IPS-20b (cell line): ENCODE measurements at regions not wholly inside any gene's neighbourhood (a gene's known extent, or its start where the extent isn't known, plus 50 kb on each side); places are given as distances from the start of the nearest gene placed in this dataset.

Source experiments
- H3K27ac ChIP-seq: one replicate; pipeline ENCODE4 v1.5.1; 2013; ENCODE audit warnings: low read length
- H3K27me3 ChIP-seq: 2 replicates; pipeline ENCODE4 v1.6.1; 2013; ENCODE audit warnings: mild to moderate bottlenecking, low read length, inconsistent platforms; ENCODE audit not compliant: insufficient read depth
- H3K36me3 ChIP-seq: 2 replicates; pipeline ENCODE4 v1.6.1; 2013; ENCODE audit warnings: low read depth, mild to moderate bottlenecking, inconsistent platforms, low read length, moderate library complexity; ENCODE audit not compliant: insufficient read depth
- H3K4me1 ChIP-seq: 2 replicates; pipeline ENCODE4 v1.6.1; 2013; ENCODE audit warnings: mild to moderate bottlenecking, control low read depth, inconsistent platforms, low read length, moderate library complexity; ENCODE audit not compliant: insufficient read depth
- H3K4me3 ChIP-seq: 2 replicates; pipeline ENCODE4 v1.5.1; 2013; ENCODE audit warnings: mild to moderate bottlenecking, low read length, inconsistent platforms
- H3K9ac ChIP-seq: 2 replicates; pipeline ENCODE4 v1.6.1; 2013; ENCODE audit warnings: low read depth, mild to moderate bottlenecking, inconsistent platforms, low read length, moderate library complexity
- H3K9me3 ChIP-seq: 2 replicates; pipeline ENCODE4 v1.6.1; 2013; ENCODE audit warnings: mild to moderate bottlenecking, low read depth, low read length, inconsistent platforms; ENCODE audit not compliant: insufficient read depth

- H3K27ac ChIP-seq = no peak overlapping the region
- no peaks in the 10 kb centered on the region for H3K27me3 ChIP-seq
- H3K9ac ChIP-seq = no peak overlapping the region
- H3K36me3 ChIP-seq = no peaks in the 10 kb centered on the region
- no peaks in the 10 kb centered on the region for H3K9me3 ChIP-seq
- peak overlapping the region; percentile 27; the same call in 1 of the 2 replicates for H3K4me3 ChIP-seq
- H3K4me1 ChIP-seq = peaks cover 29% of the 10 kb centered on the region; the same call in 1 of the 2 replicates
Measured at GRCh38 chr6:95515975-95516374, 61.4 kb upstream of the MANEA start.

GRCh38 chr6:95517004-95517403 is 60.3 kb upstream of the MANEA start:
- Histone ChIP-seq H3K4me3 (no peak overlapping the region), H3K9me3 (no peaks in the 10 kb centered on the region), H3K9ac (no peak overlapping the region), H3K4me1 (peaks cover 31% of the 10 kb centered on the region; the same call in 1 of the 2 replicates), H3K27me3 (no peaks in the 10 kb centered on the region), H3K27ac (no peak overlapping the region), H3K36me3 (no peaks in the 10 kb centered on the region)

- H3K27ac ChIP-seq = no peak overlapping the region
- no peaks in the 10 kb centered on the region for H3K9me3 ChIP-seq
- H3K4me3 ChIP-seq = no peak overlapping the region
- no peaks in the 10 kb centered on the region for H3K36me3 ChIP-seq
- H3K9ac ChIP-seq = no peak overlapping the region
- no peaks in the 10 kb centered on the region for H3K27me3 ChIP-seq
- H3K4me1 ChIP-seq = peaks cover 29% of the 10 kb centered on the region; the same call in 1 of the 2 replicates
Measured at GRCh38 chr6:95517568-95517967, 59.8 kb upstream of the MANEA start.

GRCh38 chr6:95518630-95519227 is 58.6 kb upstream of the MANEA start:
- no peak overlapping the region for H3K9ac ChIP-seq
- H3K4me1 ChIP-seq = peaks cover 27% of the 10 kb centered on the region; the same call in 1 of the 2 replicates
- no peaks in the 10 kb centered on the region for H3K27me3 ChIP-seq
- H3K4me3 ChIP-seq = no peak overlapping the region
- no peak overlapping the region for H3K27ac ChIP-seq
- H3K36me3 ChIP-seq = no peaks in the 10 kb centered on the region
- H3K9me3 ChIP-seq = no peaks in the 10 kb centered on the region

- H3K9me3 ChIP-seq = no peaks in the 10 kb centered on the region
- H3K27me3 ChIP-seq = no peaks in the 10 kb centered on the region
- no peak overlapping the region for H3K27ac ChIP-seq
- no peak overlapping the region for H3K9ac ChIP-seq
- no peak overlapping the region for H3K4me3 ChIP-seq
- no peaks in the 10 kb centered on the region for H3K36me3 ChIP-seq
- peaks cover 24% of the 10 kb centered on the region; the same call in 1 of the 2 replicates for H3K4me1 ChIP-seq
Measured at GRCh38 chr6:95519228-95520037, 57.9 kb upstream of the MANEA start.

GRCh38 chr6:95521181-95521580 is 56.2 kb upstream of the MANEA start:
- no peak overlapping the region for H3K9ac ChIP-seq
- H3K27ac ChIP-seq = no peak overlapping the region
- H3K4me1 ChIP-seq = peaks cover 11% of the 10 kb centered on the region; the same call in 1 of the 2 replicates
- no peaks in the 10 kb centered on the region; the same call in 1 of the 2 replicates for H3K9me3 ChIP-seq
- no peaks in the 10 kb centered on the region for H3K36me3 ChIP-seq
- H3K27me3 ChIP-seq = no peaks in the 10 kb centered on the region
- H3K4me3 ChIP-seq = no peak overlapping the region
